Aorta (tissue), 5 donors: ENCODE measurements at regions not wholly inside any gene's neighbourhood (a gene's known extent, or its start where the extent isn't known, plus 50 kb on each side); places are given as distances from the start of the nearest gene placed in this dataset.

Experiments
- ATAC-seq: fragments of 200-7000 bp; cut with Tn5 transposase; one replicate; pipeline ENCODE4 v1.9.1; 2022; ENCODE audit warnings: moderate library complexity; ENCODE audit not compliant: low FRiP score
- DNase-seq, 2 donors: peaks; one replicate each; pipeline ENCODE4 v3.0.0-alpha.2; 2020
- H3K27ac ChIP-seq, 2 donors: one replicate each; pipeline ENCODE4 v1.5.1; 2013; ENCODE audit warnings: low read length in 2 of 2, mild to moderate bottlenecking in 2 of 2, moderate library complexity in 2 of 2, control low read depth in 1 of 2, inconsistent platforms in 1 of 2, low read depth in 1 of 2
- H3K27me3 ChIP-seq, 2 donors: one replicate each; pipeline ENCODE4 v1.6.1; 2013; ENCODE audit warnings: control low read depth in 1 of 2, low read length in 1 of 2, mild to moderate bottlenecking in 1 of 2, moderate library complexity in 1 of 2; ENCODE audit not compliant: insufficient read depth in 2 of 2, control insufficient read depth in 1 of 2
- H3K36me3 ChIP-seq, 2 donors: one replicate each; pipeline ENCODE4 v1.6.1; 2013; ENCODE audit warnings: control low read depth in 1 of 2, low read length in 1 of 2, mild to moderate bottlenecking in 1 of 2; ENCODE audit not compliant: insufficient read depth in 2 of 2, control insufficient read depth in 1 of 2
- H3K4me1 ChIP-seq, 2 donors: one replicate each; pipeline ENCODE4 v1.6.1; 2013; ENCODE audit warnings: low read length in 2 of 2, control low read depth in 1 of 2, mild to moderate bottlenecking in 1 of 2, moderate library complexity in 1 of 2; ENCODE audit not compliant: insufficient read depth in 2 of 2, control insufficient read depth in 1 of 2
- H3K4me3 ChIP-seq, 2 donors: one replicate each; pipeline ENCODE4 v1.5.1; 2013; ENCODE audit warnings: low read length in 2 of 2, control low read depth in 1 of 2, mild to moderate bottlenecking in 1 of 2
- H3K9me3 ChIP-seq: one replicate; pipeline ENCODE4 v1.6.1; 2013; ENCODE audit warnings: mild to moderate bottlenecking, low read length; ENCODE audit not compliant: control insufficient read depth
- WGBS, 2 donors: extraction: QIAGEN DNeasy Blood & Tissue Kit; methylation state at CpG; one replicate each; pipeline ENCODE4 v1.1.7; 2013; 5-methylcytosine and 5-hydroxymethylcytosine counted together
- intact Hi-C, 2 donors: fragments of 100-400 bp; cut with DNase I; formaldehyde crosslinking; loops; one replicate each; pipeline versions ENCODE4 v1.14.2 to v1.15.0; 2022
- donor health status: healthy with polysubstance abuse.
- donor health status: Bipolar disorder and iron deficiency.
- donor health status: DM: no; HTN: no; CAD: no.
- donor health status: DM: no; HTN: no; CAD: no.
- donor health status: DM: yes; HTN: yes; CAD: no.

- no peak overlapping the region for H3K27ac ChIP-seq
- 78 to 83% methylated on average over 4 of the region's 4 CpGs for WGBS, 2 donors
- H3K4me1 ChIP-seq = no peaks in the 10 kb centered on the region
- DNase-seq = no peak
- peaks cover 0 to 2% of the 10 kb centered on the region in 2 donors for H3K27me3 ChIP-seq
- no peak for ATAC-seq
- H3K9me3 ChIP-seq = peaks cover 2% of the 10 kb centered on the region
- no peak overlapping the region for H3K4me3 ChIP-seq
- intact Hi-C loops = no loop called here
- H3K36me3 ChIP-seq = no peaks in the 10 kb centered on the region
Measured at GRCh38 chr11:105553025-105553424, 56.8 kb upstream of the GRIA4 start.

GRCh38 chr11:105548359-105548758, 61.5 kb upstream of the GRIA4 start:
- Histone ChIP-seq H3K27me3 (peaks cover 0 to 2% of the 10 kb centered on the region in 2 donors), H3K4me1 (no peaks in the 10 kb centered on the region), H3K4me3 (no peak overlapping the region), H3K9me3 (peaks cover 2% of the 10 kb centered on the region), H3K27ac (no peak overlapping the region), H3K36me3 (no peaks in the 10 kb centered on the region)
- WGBS, 2 donors = 54 to 57% methylated on average over 3 of the region's 3 CpGs
- ATAC-seq (no peak), DNase-seq (no peak)
- intact Hi-C loops = no loop called here

GRCh38 chr11:105538588-105538987, 71.3 kb upstream of the GRIA4 start:
- Histone ChIP-seq H3K4me3 (no peak overlapping the region), H3K27me3 (no peaks in the 10 kb centered on the region), H3K4me1 (no peaks in the 10 kb centered on the region), H3K36me3 (no peaks in the 10 kb centered on the region), H3K27ac (no peak overlapping the region), H3K9me3 (peaks cover 1% of the 10 kb centered on the region)
- ATAC-seq = no peak
- no peak for DNase-seq
- intact Hi-C loops = no loop called here
- 33 to 40% methylated on average over 3 of the region's 3 CpGs for WGBS, 2 donors

GRCh38 chr11:105537531-105537930, 72.3 kb upstream of the GRIA4 start:
- Histone ChIP-seq H3K36me3 (no peaks in the 10 kb centered on the region), H3K4me3 (no peak overlapping the region), H3K27ac (no peak overlapping the region), H3K27me3 (no peaks in the 10 kb centered on the region), H3K4me1 (no peaks in the 10 kb centered on the region), H3K9me3 (peaks cover 1% of the 10 kb centered on the region)
- ATAC-seq (no peak), DNase-seq (no peak)
- 47 to 49% methylated on average over 2 of the region's 2 CpGs for WGBS, 2 donors
- intact Hi-C loops = no loop called here

GRCh38 chr11:105524286-105524685, 85.6 kb upstream of the GRIA4 start:
- H3K4me1 ChIP-seq = no peaks in the 10 kb centered on the region
- WGBS, 2 donors = 34% methylated on average over 3 of the region's 3 CpGs
- no peaks in the 10 kb centered on the region for H3K27me3 ChIP-seq
- ATAC-seq (no peak), DNase-seq (no peak)
- no peak overlapping the region for H3K4me3 ChIP-seq
- no peaks in the 10 kb centered on the region for H3K9me3 ChIP-seq
- intact Hi-C loops = no loop called here
- H3K27ac ChIP-seq = no peak overlapping the region
- H3K36me3 ChIP-seq = no peaks in the 10 kb centered on the region

GRCh38 chr11:105520706-105521345, 89.0 kb upstream of the GRIA4 start:
- intact Hi-C loops = no loop called here
- WGBS, 2 donors = 83 to 87% methylated on average over 4 of the region's 4 CpGs
- Histone ChIP-seq H3K9me3 (no peaks in the 10 kb centered on the region), H3K4me1 (no peaks in the 10 kb centered on the region), H3K27ac (no peak overlapping the region), H3K4me3 (no peak overlapping the region), H3K36me3 (no peaks in the 10 kb centered on the region), H3K27me3 (no peaks in the 10 kb centered on the region)
- no peak for DNase-seq
- no peak for ATAC-seq

- DNase-seq = no peak
- Histone ChIP-seq H3K4me3 (no peak overlapping the region), H3K27ac (no peak overlapping the region), H3K27me3 (no peaks in the 10 kb centered on the region), H3K9me3 (no peaks in the 10 kb centered on the region), H3K4me1 (no peaks in the 10 kb centered on the region), H3K36me3 (no peaks in the 10 kb centered on the region)
- no peak for ATAC-seq
- intact Hi-C loops = no loop called here
- WGBS, 2 donors = 56 to 58% methylated on average over 5 of the region's 5 CpGs
Measured at GRCh38 chr11:105507496-105508254, 102.2 kb upstream of the GRIA4 start.

- 92% methylated on average over 1 of the region's 1 CpG for WGBS, 2 donors
- Histone ChIP-seq H3K27ac (no peak overlapping the region), H3K27me3 (no peaks in the 10 kb centered on the region), H3K9me3 (no peaks in the 10 kb centered on the region), H3K4me1 (no peaks in the 10 kb centered on the region), H3K36me3 (no peaks in the 10 kb centered on the region), H3K4me3 (no peak overlapping the region)
- ATAC-seq = no peak
- no peak for DNase-seq
- intact Hi-C loops = no loop called here
Measured at GRCh38 chr11:105492010-105492409, 117.9 kb upstream of the GRIA4 start.

GRCh38 chr11:105491394-105491793, 118.5 kb upstream of the GRIA4 start:
- intact Hi-C loops = no loop called here
- WGBS, 2 donors = 87 to 94% methylated on average over 1 of the region's 1 CpG
- no peak for ATAC-seq

More at GRCh38 chr11:105491394-105491793, 118.5 kb upstream of the GRIA4 start:
- Histone ChIP-seq H3K27ac (no peak overlapping the region), H3K36me3 (no peaks in the 10 kb centered on the region), H3K9me3 (no peaks in the 10 kb centered on the region), H3K27me3 (no peaks in the 10 kb centered on the region), H3K4me1 (no peaks in the 10 kb centered on the region), H3K4me3 (no peak overlapping the region)
- DNase-seq = no peak
